Testis (tissue), 2 donors: ENCODE measurements at regions not wholly inside any gene's neighbourhood (a gene's known extent, or its start where the extent isn't known, plus 50 kb on each side); places are given as distances from the start of the nearest gene placed in this dataset.

Experiments used
- DNase-seq: peaks from one replicate; pipeline ENCODE4 v3.0.0-alpha.2; 2019
- H3K27ac ChIP-seq, 2 donors: fragments of 200-600 bp; sonication (generic); one replicate each; pipeline ENCODE4 v1.5.1; 2019
- H3K27me3 ChIP-seq: fragments of 200-600 bp; sonication (generic); one replicate; pipeline ENCODE4 v1.5.1; 2019
- H3K36me3 ChIP-seq: fragments of 200-600 bp; sonication (generic); one replicate; pipeline ENCODE4 v1.5.1; 2017; ENCODE audit warnings: low read depth; ENCODE audit errors: missing control alignments
- H3K4me1 ChIP-seq: fragments of 200-600 bp; sonication (generic); one replicate; pipeline ENCODE4 v1.5.1; 2019
- H3K4me3 ChIP-seq, 2 donors: fragments of 200-600 bp; sonication (generic); one replicate each; pipeline ENCODE4 v1.5.1; 2017 to 2019
- H3K9me3 ChIP-seq: fragments of 200-600 bp; sonication (generic); one replicate; pipeline ENCODE4 v1.5.1; 2017
- CTCF ChIP-seq, 3 experiments: fragments of 450-650 bp in 2 of 3; fragments of 200-600 bp in 1 of 3; sonication (generic) in 1 of 3; IDR thresholded peaks; one replicate each; pipeline ENCODE4 v1.5.1; 2016 to 2019; ENCODE audit warnings: antibody characterized with exemption in 3 of 3, mild to moderate bottlenecking in 2 of 3, moderate library complexity in 1 of 3
- POLR2A ChIP-seq: fragments of 450-650 bp; IDR thresholded peaks from one replicate; pipeline ENCODE4 v1.6.1; 2017; ENCODE audit warnings: antibody characterized with exemption, mild to moderate bottlenecking, moderate library complexity
- WGBS, 2 donors: methylation state at CpG; one replicate each; pipeline ENCODE4 v1.1.5; 2018; 5-methylcytosine and 5-hydroxymethylcytosine counted together
- intact Hi-C: fragments of 100-400 bp; cut with DNase I; formaldehyde crosslinking; loops from one replicate; pipeline ENCODE4 v1.15.1; 2023; ENCODE audit warnings: low total_unique reads

- Histone ChIP-seq H3K27ac (no peak overlapping the region), H3K36me3 (no peaks in the 10 kb centered on the region), H3K4me3 (no peak overlapping the region), H3K9me3 (no peaks in the 10 kb centered on the region), H3K4me1 (no peaks in the 10 kb centered on the region), H3K27me3 (no peaks in the 10 kb centered on the region)
- WGBS, 2 donors: 85 to 89% methylated on average over 5 of the region's 5 CpGs
- intact Hi-C loops: no loop called here
- TF ChIP-seq CTCF (IDR thresholded peaks at IDR 0.05) (no peak), POLR2A (no peak)
- DNase-seq: no peak
Measured at GRCh38 chr11:104763930-104764709, 134.1 kb downstream of the CASP12 start.

GRCh38 chr11:104761511-104761910 is 136.7 kb downstream of the CASP12 start:
- no peaks in the 10 kb centered on the region for H3K36me3 ChIP-seq
- H3K27ac ChIP-seq: no peak overlapping the region
- H3K27me3 ChIP-seq: no peaks in the 10 kb centered on the region
- DNase-seq: no peak
- no peak overlapping the region for H3K4me3 ChIP-seq
- intact Hi-C loops: no loop called here
- TF ChIP-seq CTCF (IDR thresholded peaks at IDR 0.05): no peak
- TF ChIP-seq POLR2A: no peak
- 87% methylated on average over 2 of the region's 2 CpGs for WGBS, 2 donors
- no peaks in the 10 kb centered on the region for H3K9me3 ChIP-seq
- no peaks in the 10 kb centered on the region for H3K4me1 ChIP-seq

- no peak for TF ChIP-seq POLR2A
- Histone ChIP-seq H3K27ac (no peak overlapping the region), H3K4me3 (no peak overlapping the region), H3K27me3 (no peaks in the 10 kb centered on the region), H3K4me1 (no peaks in the 10 kb centered on the region), H3K36me3 (no peaks in the 10 kb centered on the region), H3K9me3 (no peaks in the 10 kb centered on the region)
- intact Hi-C loops: no loop called here
- DNase-seq: no peak
- WGBS, 2 donors: 91 to 93% methylated on average over 1 of the region's 1 CpG
Measured at GRCh38 chr11:104759464-104759863, 138.8 kb downstream of the CASP12 start.

GRCh38 chr11:104738918-104739317 is 159.3 kb downstream of the CASP12 start:
- Histone ChIP-seq H3K27me3 (no peaks in the 10 kb centered on the region), H3K27ac (no peak overlapping the region), H3K4me3 (no peak overlapping the region), H3K4me1 (no peaks in the 10 kb centered on the region), H3K36me3 (no peaks in the 10 kb centered on the region), H3K9me3 (no peaks in the 10 kb centered on the region)
- no peak for TF ChIP-seq POLR2A
- no peak for TF ChIP-seq CTCF (IDR thresholded peaks at IDR 0.05)
- intact Hi-C loops: no loop called here
- 65 to 91% methylated on average over 3 of the region's 3 CpGs for WGBS, 2 donors
- no peak for DNase-seq

- H3K4me3 ChIP-seq: no peak overlapping the region
- WGBS, 2 donors: 86 to 89% methylated on average over 4 of the region's 4 CpGs
- DNase-seq: no peak
- H3K9me3 ChIP-seq: no peaks in the 10 kb centered on the region
- no peak overlapping the region for H3K27ac ChIP-seq
- intact Hi-C loops: no loop called here
- TF ChIP-seq POLR2A: no peak
- no peak for TF ChIP-seq CTCF (IDR thresholded peaks at IDR 0.05)
- H3K27me3 ChIP-seq: no peaks in the 10 kb centered on the region
- no peaks in the 10 kb centered on the region for H3K36me3 ChIP-seq
- no peaks in the 10 kb centered on the region for H3K4me1 ChIP-seq
Measured at GRCh38 chr11:104738208-104738607, 160.1 kb downstream of the CASP12 start.
